Stimulated activated CD8-positive, alpha-beta memory T cell treated with anti-CD3 and anti-CD28 coated beads, Interleukin-12 subunit alpha, Interleukin-12 subunit beta, amount 100 ng/mL, for 1 hour (primary cell): ENCODE measurements at regions not wholly inside any gene's neighbourhood (a gene's known extent, or its start where the extent isn't known, plus 50 kb on each side); places are given as distances from the start of the nearest gene placed in this dataset.
"Not testable (repeated sequence)": the region's sequence is repeated elsewhere in the genome, so short reads cannot be mapped to it uniquely, and the experiment has no call there.

Source experiments
- DNase-seq: peaks from one replicate; pipeline ENCODE4 v3.0.0-alpha.2; 2020; ENCODE audit warnings: low read depth

DNA sequence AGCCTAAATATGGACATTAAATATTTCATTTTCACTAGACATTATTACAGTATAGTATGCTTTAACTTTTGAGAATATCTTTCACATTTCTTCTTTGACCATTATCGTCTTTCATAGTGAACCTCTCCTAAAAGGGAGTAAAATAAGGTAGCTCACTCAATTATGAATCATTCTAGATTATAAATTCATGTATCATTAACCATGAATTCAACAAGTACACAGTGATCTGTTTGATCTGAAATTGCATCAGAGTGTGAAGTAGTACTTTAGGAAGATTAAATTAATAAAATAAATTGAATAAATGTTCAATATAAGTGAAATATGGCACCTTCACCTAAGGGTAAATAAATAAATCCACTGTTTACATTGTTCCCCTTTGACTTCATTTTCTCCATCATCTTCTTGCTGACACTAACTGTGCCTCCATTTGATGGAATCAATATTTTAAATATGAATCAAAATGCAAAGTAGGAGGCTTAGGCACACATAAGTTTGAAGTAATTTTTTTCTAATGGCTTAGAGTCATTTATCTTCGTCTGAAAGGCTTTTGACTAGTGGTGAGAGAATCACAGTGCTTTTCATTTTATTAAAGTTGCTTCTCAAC, 174.1 kb upstream of the MDFIC2 start:
- DNase-seq: no peak

DNA sequence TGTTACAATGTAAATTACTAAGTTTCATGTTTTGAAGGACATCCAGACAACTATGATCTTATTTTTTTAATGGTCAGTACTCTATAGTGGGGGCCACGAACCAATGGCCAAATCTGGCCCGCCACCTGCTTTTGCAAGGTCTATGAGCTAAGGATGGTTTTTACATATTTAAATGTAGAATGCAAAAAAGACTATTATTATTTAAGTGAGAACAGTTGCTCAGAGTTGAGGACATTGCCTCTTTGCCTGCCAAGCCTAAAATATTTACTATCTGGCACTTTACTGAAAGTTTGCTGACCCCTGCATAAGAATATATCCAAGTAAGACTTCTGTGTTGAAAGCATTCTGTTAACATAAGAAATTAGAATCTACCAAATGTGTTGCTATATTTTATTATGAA, 163.7 kb upstream of the MDFIC2 start:
- no peak for DNase-seq

DNA sequence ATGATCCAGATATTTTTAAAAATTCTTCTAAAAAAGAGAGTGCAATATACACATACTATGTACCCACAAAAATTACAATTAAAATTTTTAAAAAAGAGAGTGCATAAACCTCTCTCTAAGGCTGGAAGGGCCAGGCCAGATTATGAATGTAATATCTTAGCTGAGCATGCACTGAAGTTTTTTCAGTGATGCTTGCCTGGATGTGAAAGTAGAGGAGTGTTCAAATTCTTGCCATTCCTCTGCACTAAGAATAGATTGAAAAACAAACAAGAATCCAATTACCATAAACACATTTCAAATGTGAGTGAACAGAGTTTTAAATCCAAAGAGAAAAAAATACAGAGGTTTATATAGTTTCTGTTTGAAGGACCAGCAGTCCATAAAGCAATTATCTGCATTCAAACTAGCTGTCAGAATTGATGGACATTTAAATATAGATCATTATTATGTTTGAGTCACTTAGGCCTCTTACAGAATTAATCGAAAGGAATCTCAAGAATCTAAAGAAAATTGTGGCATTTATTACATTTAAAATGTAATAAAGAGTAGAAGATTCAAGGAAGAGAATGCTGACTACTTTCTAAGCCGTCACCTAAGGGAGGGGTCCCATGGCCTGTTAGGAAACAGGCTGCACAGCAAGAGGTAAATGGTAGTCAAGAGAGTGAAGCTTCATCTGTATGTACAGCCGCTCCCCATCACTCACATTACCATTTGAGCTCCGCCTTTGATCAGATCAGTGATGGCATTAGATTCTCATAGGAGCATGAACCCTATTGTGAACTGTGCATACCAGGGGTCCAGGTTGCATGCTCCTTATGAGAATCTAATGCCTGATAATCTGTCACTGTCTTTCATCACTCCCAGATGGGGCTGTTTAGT, 159.3 kb upstream of the MDFIC2 start:
- DNase-seq: no peak

DNA sequence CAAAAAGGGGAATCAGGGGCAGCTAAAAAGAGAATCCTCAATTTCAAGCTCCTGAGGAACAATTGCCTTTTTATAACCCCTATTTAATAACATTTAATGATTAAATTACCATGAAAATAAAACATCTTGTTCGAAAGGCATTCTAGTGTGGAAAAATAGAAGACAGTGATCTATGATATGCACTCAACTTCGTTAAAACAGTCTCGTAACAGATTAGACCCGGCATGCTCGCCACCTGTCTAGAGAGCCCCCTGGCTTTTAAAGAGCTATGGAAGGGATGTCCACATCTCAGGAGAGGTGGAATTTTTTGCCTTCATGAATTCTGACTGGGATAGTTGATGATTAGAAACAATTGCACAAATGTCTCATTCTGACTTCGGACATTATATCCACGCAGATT, 153.7 kb upstream of the MDFIC2 start:
- no peak for DNase-seq

DNA sequence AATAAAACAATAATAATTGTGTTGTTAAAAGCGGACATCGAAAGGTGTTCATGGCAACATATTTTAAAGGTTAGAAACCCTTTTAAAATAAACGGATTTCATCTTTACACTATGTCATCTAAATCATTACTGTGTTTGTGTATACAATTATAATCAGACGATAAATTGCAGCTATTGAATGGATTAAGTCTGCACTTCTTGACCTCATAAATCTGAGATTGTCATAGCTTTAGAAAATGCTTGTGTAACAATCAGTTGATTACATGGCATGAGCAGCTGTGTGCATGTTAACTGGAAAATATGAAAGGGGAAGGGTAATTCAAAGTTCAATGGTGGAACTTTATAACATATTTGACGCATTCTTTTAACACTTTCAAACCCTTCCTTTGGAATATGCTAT, 152.4 kb upstream of the MDFIC2 start:
- DNase-seq: no peak

DNA sequence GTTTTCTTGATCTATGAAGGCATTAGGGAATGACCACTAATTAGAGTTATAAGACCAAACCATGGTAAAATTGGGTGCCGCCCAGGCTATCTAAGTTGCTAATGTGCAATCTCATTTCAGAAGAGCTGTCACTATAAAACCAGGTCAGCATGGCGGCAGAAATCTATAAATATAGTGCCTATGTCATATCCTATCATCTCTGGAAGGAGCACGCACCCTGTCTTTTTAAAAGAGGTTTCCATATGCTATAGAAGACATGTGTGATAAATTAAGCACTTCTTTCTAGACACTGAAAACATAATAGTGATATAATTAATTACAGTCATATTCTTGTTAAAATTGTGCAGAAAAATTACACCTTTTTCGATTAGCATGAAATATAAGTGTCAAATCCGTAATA, 152.0 kb upstream of the MDFIC2 start:
- DNase-seq: no peak

DNA sequence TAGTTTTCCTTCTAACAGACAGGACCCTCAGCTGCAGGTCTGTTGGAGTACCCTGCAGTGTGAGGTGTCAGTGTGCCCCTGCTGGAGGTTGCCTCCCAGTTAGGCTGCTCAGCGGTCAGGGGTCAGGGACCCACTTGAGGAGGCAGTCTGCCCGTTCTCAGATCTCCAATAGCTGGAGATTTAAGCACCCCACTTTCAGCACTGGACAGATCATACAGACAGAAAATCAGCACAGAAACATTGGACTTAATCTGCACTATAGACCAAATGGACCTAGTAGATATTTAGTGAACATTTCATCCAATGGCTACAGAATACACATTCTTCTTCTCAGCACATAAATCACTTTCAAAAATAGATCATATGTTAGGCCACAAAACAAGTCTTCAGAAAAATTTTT, 137.8 kb upstream of the MDFIC2 start:
- DNase-seq: not testable (repeated sequence)

DNA sequence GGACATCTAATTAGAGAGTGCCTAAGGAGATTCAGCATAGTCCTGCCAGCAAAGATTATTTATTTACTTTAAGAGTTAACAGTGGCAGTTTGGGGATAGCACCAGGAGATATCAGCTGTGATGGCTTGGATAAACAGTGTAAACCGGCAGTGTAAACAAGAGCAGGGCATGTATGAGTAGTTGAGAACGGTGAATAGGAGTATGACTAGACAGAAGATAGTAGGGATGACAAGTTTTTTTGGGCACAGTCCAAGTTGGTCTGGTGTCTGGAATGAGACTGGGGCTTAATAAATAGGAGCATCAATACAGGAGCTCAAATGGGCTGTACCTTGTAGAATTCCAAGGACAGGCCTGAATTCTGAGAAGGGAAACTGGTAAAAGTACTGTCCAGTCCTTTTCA, 123.0 kb upstream of the MDFIC2 start:
- DNase-seq: not testable (repeated sequence)

DNA sequence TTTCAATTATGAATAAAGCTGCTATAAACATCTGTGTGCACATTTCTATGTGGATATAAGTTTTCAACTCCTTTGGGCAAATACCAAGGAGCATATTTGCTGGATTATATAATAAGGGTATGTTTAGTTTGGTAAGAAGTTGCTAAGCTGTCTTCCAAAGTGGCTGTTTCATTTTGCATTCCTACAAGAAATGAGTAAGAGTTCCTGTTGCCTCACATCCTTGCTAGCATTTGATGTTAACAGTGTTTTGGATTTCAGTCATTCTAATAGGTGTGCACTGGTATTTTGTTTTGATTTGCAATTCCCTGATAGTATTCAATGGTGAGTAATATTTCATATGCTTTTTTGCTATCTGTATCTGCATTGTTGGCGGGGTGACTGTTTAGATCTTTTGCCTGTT, 120.7 kb upstream of the MDFIC2 start:
- no peak for DNase-seq

DNA sequence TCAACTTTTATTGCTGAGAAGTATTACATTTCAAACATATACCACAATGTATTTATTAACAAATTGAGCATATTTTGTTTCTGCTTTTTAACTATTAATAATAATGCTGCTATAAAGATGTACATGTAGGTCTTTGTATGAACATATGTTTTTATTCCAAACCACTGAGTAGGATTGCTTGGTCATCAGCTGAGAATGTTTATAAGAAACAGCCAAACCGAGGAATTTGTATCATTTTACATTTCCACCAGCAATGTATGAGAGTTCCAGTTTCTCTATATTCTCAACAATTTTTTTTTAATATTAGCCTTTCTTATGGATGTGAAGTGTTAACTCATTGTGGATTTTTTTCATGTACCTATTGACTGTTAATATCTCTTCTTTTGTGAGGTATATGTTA, 119.5 kb upstream of the MDFIC2 start:
- no peak for DNase-seq

DNA sequence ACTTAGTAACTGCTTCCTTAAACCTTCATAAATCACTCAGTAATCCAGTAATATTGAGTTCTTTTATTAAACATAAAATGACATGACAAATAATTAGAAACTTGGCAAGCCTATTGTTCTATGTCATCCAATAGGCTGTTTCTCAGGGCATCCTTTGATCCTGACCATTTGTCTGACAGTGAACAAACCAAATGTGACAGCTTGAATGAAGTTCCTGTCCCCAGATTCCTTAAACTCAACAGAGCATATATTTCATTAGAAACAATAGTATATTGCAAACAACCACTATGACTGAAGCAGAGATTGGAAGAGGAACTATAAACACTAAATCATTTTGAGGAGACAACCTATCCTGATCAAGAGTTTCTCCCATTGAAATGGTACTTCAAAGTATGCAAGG, 113.6 kb upstream of the MDFIC2 start:
- no peak for DNase-seq

DNA sequence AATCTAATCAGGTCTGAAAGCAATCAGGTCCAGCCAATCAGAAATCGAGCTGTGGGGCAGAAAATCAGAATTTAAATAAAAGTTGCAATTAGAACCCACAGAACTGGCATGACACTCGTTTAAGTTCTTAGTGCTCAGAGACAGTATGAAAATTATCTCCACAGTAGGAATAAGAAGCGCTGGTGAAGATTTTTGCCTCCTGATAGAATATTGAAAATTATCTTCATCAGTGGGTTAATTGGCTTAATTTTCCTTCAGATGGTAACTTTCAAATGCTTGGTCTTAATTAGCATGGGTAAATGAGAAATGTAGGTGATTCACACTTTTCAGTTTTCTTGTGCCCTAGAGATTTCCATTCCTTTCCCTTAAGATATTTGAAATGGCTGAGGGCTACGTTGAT, 109.1 kb upstream of the MDFIC2 start:
- no peak for DNase-seq

DNA sequence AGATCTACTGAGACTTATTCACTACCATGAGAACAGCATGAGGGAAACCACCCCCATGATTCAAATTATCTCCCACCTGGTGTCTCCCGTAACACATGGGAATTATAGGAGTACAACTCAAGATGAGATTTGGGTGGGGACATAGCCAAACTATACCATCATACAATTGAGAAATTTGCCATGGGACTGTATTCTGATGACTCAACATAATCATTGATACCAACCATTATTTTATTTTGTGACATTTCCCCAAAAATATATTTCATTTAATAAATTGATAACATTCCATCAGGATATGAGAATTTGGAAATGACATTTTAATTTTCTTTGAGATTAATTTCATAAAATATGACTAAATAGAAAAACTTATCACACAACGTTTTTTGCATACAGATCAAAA, 96.6 kb upstream of the MDFIC2 start:
- DNase-seq: no peak

DNA sequence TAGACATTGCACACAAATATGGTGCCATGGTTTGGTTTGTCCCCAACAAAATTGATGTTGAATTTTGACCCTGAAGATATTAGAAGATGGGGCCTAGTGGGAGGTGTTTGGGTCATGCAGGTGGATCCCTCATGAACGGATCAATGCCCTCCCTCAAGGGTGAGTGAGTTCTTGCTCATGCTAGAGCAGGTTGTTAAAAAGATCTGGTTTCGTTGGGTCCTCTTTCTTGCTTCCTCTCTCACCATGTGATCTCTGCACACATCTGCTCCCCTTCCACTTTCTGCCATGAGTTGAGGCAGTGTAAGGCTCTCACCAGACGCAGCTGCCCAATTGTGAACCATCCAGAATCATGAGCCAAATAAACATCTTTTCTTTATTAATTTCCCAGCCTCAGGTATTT, 87.8 kb upstream of the MDFIC2 start:
- no peak for DNase-seq

DNA sequence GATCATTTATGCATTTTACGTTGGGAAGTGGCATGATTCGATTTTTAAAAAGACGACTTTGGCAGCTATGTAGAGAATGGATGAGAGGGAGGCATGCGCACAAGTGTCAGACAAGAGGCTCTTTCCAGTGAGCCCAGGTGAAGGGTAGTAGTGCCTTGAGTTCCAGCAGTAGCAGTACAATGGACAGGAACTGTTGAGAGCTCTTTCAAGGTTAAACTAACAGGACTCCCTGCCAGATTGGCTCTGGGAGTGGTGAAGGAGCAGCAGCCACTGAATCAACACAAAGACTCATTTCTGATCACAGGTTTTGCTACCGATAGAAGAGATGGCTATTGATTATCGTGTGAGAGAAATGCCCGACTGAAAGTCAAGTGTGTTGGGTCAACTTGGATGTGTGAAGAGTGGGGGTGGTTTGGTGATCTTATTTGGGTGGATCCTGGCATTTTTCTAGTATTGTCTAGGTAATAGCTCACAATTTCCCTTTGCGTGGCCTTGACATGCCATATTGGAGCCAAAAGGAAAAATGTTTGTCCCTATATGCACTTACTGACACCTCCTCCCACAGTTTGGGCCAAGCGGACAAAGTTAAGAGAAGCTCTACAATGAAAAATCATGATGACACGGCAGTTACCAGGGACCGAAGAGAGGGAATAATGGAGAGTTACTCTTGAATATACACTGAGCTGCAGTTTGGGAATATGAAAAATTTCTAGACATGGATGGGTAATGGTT, 81.6 kb upstream of the MDFIC2 start:
- no peak for DNase-seq

DNA sequence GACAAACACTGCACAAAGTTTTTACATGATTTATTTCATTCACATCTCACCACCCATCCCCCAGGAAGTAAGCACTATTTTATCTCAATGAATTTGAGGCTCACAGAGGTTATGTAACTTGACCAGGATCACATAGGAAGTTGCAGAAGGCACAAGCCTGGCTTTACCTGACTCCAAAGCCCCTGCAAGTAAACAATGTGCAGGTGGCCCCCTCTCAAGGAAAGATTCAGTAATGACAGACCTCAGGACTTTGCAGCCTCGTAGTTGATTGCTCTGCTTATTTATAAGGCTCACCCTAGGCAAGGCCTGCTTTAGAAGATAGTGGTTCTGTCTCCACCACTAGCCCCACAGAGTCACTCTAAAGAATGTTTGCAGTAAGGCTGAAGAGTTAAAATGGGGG, 79.8 kb upstream of the MDFIC2 start:
- DNase-seq: no peak

DNA sequence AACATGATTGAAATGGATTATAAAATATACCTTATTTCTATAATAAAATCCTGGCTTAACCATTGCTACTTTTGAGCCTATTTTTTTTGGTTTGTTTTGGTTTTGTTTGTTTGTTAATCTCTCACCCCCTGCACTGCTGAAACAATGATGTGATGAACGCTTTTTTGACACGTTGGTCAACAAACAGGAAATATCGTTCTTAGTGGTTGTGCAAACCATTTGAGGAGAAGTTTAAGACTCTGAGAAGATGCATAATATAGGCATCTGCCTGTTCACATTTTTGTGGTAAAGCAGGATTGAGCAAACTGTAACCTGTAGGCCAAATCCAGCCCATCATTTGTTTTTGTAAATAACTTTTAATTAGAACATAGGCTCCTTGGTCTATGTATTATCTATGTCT, 75.5 kb upstream of the MDFIC2 start:
- DNase-seq: no peak

DNA sequence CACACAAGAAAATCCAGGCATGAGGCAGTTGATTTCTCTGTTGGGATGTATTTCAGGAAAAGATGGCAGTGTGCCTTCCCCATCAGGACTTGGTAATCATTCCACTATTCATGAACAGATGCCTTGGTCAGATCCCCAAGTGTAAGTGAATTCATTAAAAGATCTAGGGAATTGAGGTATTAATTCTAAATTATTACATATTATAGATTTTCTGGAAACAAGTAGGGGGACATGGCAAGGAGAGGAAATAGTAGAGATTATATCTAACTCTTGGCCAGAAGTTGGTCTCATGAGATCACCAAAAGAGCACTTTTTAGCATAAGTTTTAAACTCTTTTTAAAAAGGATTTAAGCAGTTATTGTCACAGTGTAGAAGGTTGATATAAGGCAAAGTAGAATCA, 74.4 kb upstream of the MDFIC2 start:
- no peak for DNase-seq

DNA sequence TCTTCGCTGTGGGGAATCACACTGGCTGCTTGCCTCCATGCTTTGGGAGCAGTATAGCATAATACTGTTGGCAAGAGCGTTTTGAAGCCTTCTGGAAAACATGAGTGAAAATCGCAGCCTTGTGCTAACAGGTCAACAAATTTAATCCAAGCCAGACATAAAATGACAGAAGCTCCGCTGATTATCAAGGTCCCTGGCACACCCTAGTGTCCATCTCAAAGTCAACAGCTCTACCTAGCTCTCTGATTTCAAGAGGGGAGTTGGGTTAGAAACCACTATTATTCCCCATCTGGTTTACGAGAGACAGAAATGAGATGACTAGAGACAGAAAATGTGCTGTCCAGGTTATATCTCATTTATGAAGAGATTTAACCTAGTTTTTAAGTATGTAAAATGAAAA, 73.6 kb upstream of the MDFIC2 start:
- no peak for DNase-seq

DNA sequence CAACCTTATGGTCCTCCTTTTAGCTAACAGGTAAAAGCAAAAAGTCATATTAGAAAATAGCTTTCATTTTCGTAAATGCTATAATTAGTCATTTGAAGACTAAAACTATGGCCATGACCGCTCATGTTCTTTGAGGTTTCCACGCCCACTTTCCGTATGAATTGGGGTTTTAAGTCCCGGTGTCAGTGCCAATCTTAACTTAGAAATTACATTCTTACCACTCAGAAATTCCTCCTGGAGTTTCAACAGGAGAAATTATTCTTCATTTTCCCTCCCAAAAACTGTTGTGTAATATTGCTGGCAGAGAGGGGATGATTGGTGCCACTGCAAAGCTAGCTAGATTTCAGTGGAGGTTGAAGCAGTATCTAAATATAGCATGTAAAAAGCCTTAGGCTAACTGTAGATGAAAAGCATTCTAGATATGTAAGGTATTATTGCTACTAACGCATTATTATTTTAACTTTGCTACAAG, 71.0 kb upstream of the MDFIC2 start:
- no peak for DNase-seq

DNA sequence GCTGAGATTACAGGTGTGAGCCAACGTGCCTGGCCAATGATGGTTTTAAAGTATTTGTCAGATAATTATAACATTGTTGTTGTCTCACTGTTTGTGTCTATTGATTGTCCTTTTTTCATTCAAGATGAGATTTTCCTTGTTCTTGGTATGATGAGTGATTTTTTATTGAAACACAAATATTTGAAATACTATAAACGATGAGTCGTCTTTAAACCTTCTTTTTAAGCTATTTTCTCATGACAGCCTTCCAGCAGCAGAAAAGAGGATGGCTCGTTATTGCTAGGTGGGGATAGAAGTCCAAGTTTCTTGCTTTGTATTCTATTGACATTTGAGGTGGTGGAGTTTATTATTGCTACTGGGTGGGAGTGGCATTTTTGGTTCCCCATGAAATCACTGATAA, 61.7 kb upstream of the MDFIC2 start:
- DNase-seq: no peak
